Adrenal gland (tissue), 9 donors: ENCODE measurements at regions not wholly inside any gene's neighbourhood (a gene's known extent, or its start where the extent isn't known, plus 50 kb on each side); places are given as distances from the start of the nearest gene placed in this dataset.
"Not testable (repeated sequence)": the region's sequence is repeated elsewhere in the genome, so short reads cannot be mapped to it uniquely, and the experiment has no call there.

Experiments
- DNase-seq, 7 donors: peaks; one replicate each; pipeline ENCODE4 v3.0.0-alpha.2; 2019 to 2020
- H3K27ac ChIP-seq, 5 donors: fragments of 200-600 bp; sonication (generic) in 4 of 5; 1 replicate in 3 of 5; 2 replicates in 2 of 5; pipeline versions ENCODE4 v1.5.1 to v1.8.0; 2016 to 2020; ENCODE audit warnings: mild to moderate bottlenecking in 1 of 5
- H3K27me3 ChIP-seq: fragments of 200-600 bp; 2 replicates; pipeline ENCODE4 v1.8.0; 2021
- H3K36me3 ChIP-seq, 2 donors: fragments of 200-600 bp; replicated peaks in 1 of 2; 1 replicate in 1 of 2; 2 replicates in 1 of 2; pipeline versions ENCODE4 v1.5.1 to v1.8.0; 2018 to 2022
- H3K4me1 ChIP-seq, 2 donors: fragments of 200-600 bp; replicated peaks in 1 of 2; 1 replicate in 1 of 2; 2 replicates in 1 of 2; pipeline versions ENCODE4 v1.5.1 to v1.8.0; 2018 to 2021
- H3K4me3 ChIP-seq, 4 donors: fragments of 200-600 bp; sonication (generic) in 3 of 4; one replicate each; pipeline ENCODE4 v1.5.1; 2016 to 2018
- H3K9me3 ChIP-seq, 3 donors: fragments of 200-600 bp; sonication (generic) in 1 of 3; replicated peaks in 1 of 3; 1 replicate in 2 of 3; 2 replicates in 1 of 3; pipeline versions ENCODE4 v1.5.1 to v1.8.0; 2016 to 2021
- CTCF ChIP-seq, 6 experiments: fragments of 450-650 bp in 4 of 6; fragments of 200-600 bp in 2 of 6; sonication (generic) in 1 of 6; IDR thresholded peaks; 1 replicate in 5 of 6; 2 replicates in 1 of 6; pipeline versions ENCODE4 v1.5.1 to v1.8.0; 2016 to 2021; ENCODE audit warnings: antibody characterized with exemption in 6 of 6, mild to moderate bottlenecking in 2 of 6, moderate library complexity in 1 of 6
- POLR2A ChIP-seq, 2 donors: fragments of 450-650 bp; IDR thresholded peaks; one replicate each; pipeline ENCODE4 v1.6.1; 2017; ENCODE audit warnings: antibody characterized with exemption in 2 of 2, mild to moderate bottlenecking in 2 of 2, moderate library complexity in 1 of 2
- WGBS, 4 donors: extraction: QIAGEN DNeasy Blood & Tissue Kit in 2 of 4; methylation state at CpG; one replicate each; pipeline versions ENCODE4 v1.1.5 to v1.1.7; 2013 to 2017; 5-methylcytosine and 5-hydroxymethylcytosine counted together
- intact Hi-C, 2 donors: fragments of 100-400 bp; cut with DNase I; formaldehyde crosslinking; loops; one replicate each; pipeline versions ENCODE4 v1.14.1 to v1.15.0; 2022 to 2023
- donor health status: healthy with polysubstance abuse.
- donor health status: Bipolar disorder and iron deficiency.
- donor health status: DM: yes; HTN: yes; CAD: no.
- donor health status: DM: no; HTN: no; CAD: no.
- donor health status: DM: no; HTN: no; CAD: no.

- H3K4me1 ChIP-seq, H3K4me3 ChIP-seq, H3K27ac ChIP-seq, H3K9me3 ChIP-seq, H3K27me3 ChIP-seq, H3K36me3 ChIP-seq, intact Hi-C loops, DNase-seq: not testable (repeated sequence)
- 46 to 63% (median 59%) methylated on average over 3 to 5 of the region's 5 CpGs for WGBS, 4 donors
Observed at GRCh38 chr17:21780919-21781665, 88.8 kb downstream of the KCNJ18 start.

- H3K4me3 ChIP-seq, H3K27ac ChIP-seq, H3K9me3 ChIP-seq, intact Hi-C loops, DNase-seq, H3K27me3 ChIP-seq, H3K4me1 ChIP-seq, H3K36me3 ChIP-seq: not testable (repeated sequence)
- 56 to 69% (median 62%) methylated on average over 8 to 9 of the region's 9 CpGs for WGBS, 4 donors
Observed at GRCh38 chr17:21781666-21782024, 89.3 kb downstream of the KCNJ18 start.

- DNase-seq, H3K9me3 ChIP-seq, H3K27ac ChIP-seq, H3K4me3 ChIP-seq, H3K36me3 ChIP-seq, intact Hi-C loops, H3K27me3 ChIP-seq, H3K4me1 ChIP-seq: not testable (repeated sequence)
- 77 to 86% methylated on average over 6 to 7 of the region's 9 CpGs; no CpG with 5 or more reads in 2 of the 4 donors for WGBS, 4 donors
Observed at GRCh38 chr17:21782107-21782506, 89.8 kb downstream of the KCNJ18 start.

GRCh38 chr17:21782604-21783003 lies 90.3 kb downstream of the KCNJ18 start:
- 70 to 93% (median 83%) methylated on average over 1 to 6 of the region's 6 CpGs for WGBS, 4 donors
- DNase-seq, H3K4me1 ChIP-seq, H3K4me3 ChIP-seq, intact Hi-C loops, H3K9me3 ChIP-seq, H3K36me3 ChIP-seq, H3K27me3 ChIP-seq, H3K27ac ChIP-seq: not testable (repeated sequence)

- intact Hi-C loops, DNase-seq: not testable (repeated sequence)
- WGBS, 4 donors: 73 to 90% (median 84%) methylated on average over 2 to 8 of the region's 8 CpGs
Observed at GRCh38 chr17:21783017-21783416, 90.7 kb downstream of the KCNJ18 start.

GRCh38 chr17:21814272-21814671 lies 121.9 kb downstream of the KCNJ18 start:
- H3K9me3 ChIP-seq, DNase-seq, H3K4me3 ChIP-seq, intact Hi-C loops, H3K36me3 ChIP-seq, H3K27ac ChIP-seq, H3K4me1 ChIP-seq, H3K27me3 ChIP-seq: not testable (repeated sequence)
- WGBS, 4 donors: 67 to 81% (median 76%) methylated on average over 9 of the region's 9 CpGs

More at GRCh38 chr17:21783017-21783416, 90.7 kb downstream of the KCNJ18 start:
- H3K27ac ChIP-seq, H3K4me1 ChIP-seq, H3K4me3 ChIP-seq, H3K27me3 ChIP-seq, H3K9me3 ChIP-seq, H3K36me3 ChIP-seq: not testable (repeated sequence)

- TF ChIP-seq POLR2A (IDR thresholded peaks at IDR 0.05) (no peak), CTCF (IDR thresholded peaks at IDR 0.05) (no peak)
- Histone ChIP-seq H3K27ac (no peak overlapping the region), H3K9me3 (no peaks in the 10 kb centered on the region), H3K4me3 (no peak overlapping the region), H3K4me1 (no peaks in the 10 kb centered on the region), H3K36me3 (no peaks in the 10 kb centered on the region), H3K27me3 (no peaks in the 10 kb centered on the region)
- DNase-seq: no peak
- 82 to 89% (median 85%) methylated on average over 9 of the region's 9 CpGs for WGBS, 4 donors
- intact Hi-C loops: no loop called here
Observed at GRCh38 chr17:21814776-21815175, 122.5 kb downstream of the KCNJ18 start.
